Trophoblast cell (in vitro differentiated cells and primary cell): ENCODE measurements at regions not wholly inside any gene's neighbourhood (a gene's known extent, or its start where the extent isn't known, plus 50 kb on each side); places are given as distances from the start of the nearest gene placed in this dataset.

Source experiments
- DNase-seq, 2 donors: peaks; one replicate each; pipeline ENCODE4 v3.0.0-alpha.2; 2016
- H2AFZ ChIP-seq: 2 replicates; pipeline ENCODE4 v1.6.1; 2013; ENCODE audit warnings: low read length, moderate library complexity, mild to moderate bottlenecking; ENCODE audit not compliant: insufficient read depth, poor library complexity
- H2AK5ac ChIP-seq: 2 replicates; pipeline ENCODE4 v1.6.1; 2013; ENCODE audit warnings: mild to moderate bottlenecking, low read length
- H2BK120ac ChIP-seq: 2 replicates; pipeline ENCODE4 v1.6.1; 2013; ENCODE audit warnings: low read length, mild to moderate bottlenecking, moderate library complexity; ENCODE audit not compliant: insufficient read depth, poor library complexity
- H2BK12ac ChIP-seq: 2 replicates; pipeline ENCODE4 v1.6.1; 2013; ENCODE audit warnings: mild to moderate bottlenecking, low read length, moderate library complexity
- H2BK5ac ChIP-seq: 2 replicates; pipeline ENCODE4 v1.6.1; 2013; ENCODE audit warnings: low read length, low read depth, moderate library complexity, mild to moderate bottlenecking; ENCODE audit not compliant: poor library complexity
- H3K14ac ChIP-seq: 2 replicates; pipeline ENCODE4 v1.6.1; 2013; ENCODE audit warnings: mild to moderate bottlenecking, low read length
- H3K18ac ChIP-seq: 2 replicates; pipeline ENCODE4 v1.6.1; 2013; ENCODE audit warnings: mild to moderate bottlenecking, low read length
- H3K23ac ChIP-seq: 2 replicates; pipeline ENCODE4 v1.6.1; 2013; ENCODE audit warnings: low read length
- H3K27ac ChIP-seq: 2 replicates; pipeline ENCODE4 v1.5.1; 2013; ENCODE audit warnings: low read depth, mild to moderate bottlenecking, inconsistent platforms, low read length, moderate library complexity
- H3K27me3 ChIP-seq: 2 replicates; pipeline ENCODE4 v1.6.1; 2013; ENCODE audit warnings: inconsistent platforms, mild to moderate bottlenecking, low read length, moderate library complexity; ENCODE audit not compliant: insufficient read depth
- H3K36me3 ChIP-seq, 2 experiments: 1 replicate in 1 of 2; 2 replicates in 1 of 2; pipeline ENCODE4 v1.6.1; 2013; ENCODE audit warnings: low read length in 2 of 2, mild to moderate bottlenecking in 2 of 2, moderate library complexity in 1 of 2; ENCODE audit not compliant: insufficient read depth in 2 of 2, control insufficient read depth in 1 of 2
- H3K4ac ChIP-seq: 2 replicates; pipeline ENCODE4 v1.6.1; 2013; ENCODE audit warnings: low read depth, mild to moderate bottlenecking, low read length, moderate library complexity
- H3K4me1 ChIP-seq, 2 experiments: 1 replicate in 1 of 2; 2 replicates in 1 of 2; pipeline ENCODE4 v1.6.1; 2013; ENCODE audit warnings: low read length in 2 of 2, mild to moderate bottlenecking in 2 of 2, moderate library complexity in 1 of 2; ENCODE audit not compliant: insufficient read depth in 2 of 2, control insufficient read depth in 1 of 2
- H3K4me2 ChIP-seq: 2 replicates; pipeline ENCODE4 v1.6.1; 2013; ENCODE audit warnings: inconsistent platforms, mild to moderate bottlenecking, low read length, moderate library complexity
- H3K4me3 ChIP-seq: 2 replicates; pipeline ENCODE4 v1.5.1; 2013; ENCODE audit warnings: mild to moderate bottlenecking, low read depth, low read length, inconsistent platforms
- H3K79me1 ChIP-seq: one replicate; pipeline ENCODE4 v1.6.1; 2013; ENCODE audit warnings: low read length
- H3K79me2 ChIP-seq: 2 replicates; pipeline ENCODE4 v1.6.1; 2013; ENCODE audit warnings: low read length, mild to moderate bottlenecking; ENCODE audit not compliant: control insufficient read depth, insufficient read depth, poor library complexity
- H3K9ac ChIP-seq: 2 replicates; pipeline ENCODE4 v1.6.1; 2013; ENCODE audit warnings: mild to moderate bottlenecking, low read length
- H3K9me3 ChIP-seq: 2 replicates; pipeline ENCODE4 v1.6.1; 2013; ENCODE audit warnings: low read depth, mild to moderate bottlenecking, control low read depth, inconsistent platforms, low read length; ENCODE audit not compliant: insufficient read depth
- H4K12ac ChIP-seq: 2 replicates; pipeline ENCODE4 v1.6.1; 2013; ENCODE audit warnings: low read depth, mild to moderate bottlenecking, low read length, moderate library complexity
- H4K8ac ChIP-seq: 2 replicates; pipeline ENCODE4 v1.6.1; 2013; ENCODE audit warnings: low read depth, mild to moderate bottlenecking, low read length, moderate library complexity
- H4K91ac ChIP-seq: one replicate; pipeline ENCODE4 v1.6.1; 2013; ENCODE audit warnings: low read depth, mild to moderate bottlenecking, low read length, moderate library complexity
- WGBS: extraction: QIAGEN DNeasy Blood & Tissue Kit; methylation state at CpG from one replicate; pipeline ENCODE4 v1.1.7; 2013; ENCODE audit warnings: missing lambda C conversion rate; ENCODE audit not compliant: insufficient read length, insufficient coverage; ENCODE audit errors: extremely low coverage; 5-methylcytosine and 5-hydroxymethylcytosine counted together

DNA sequence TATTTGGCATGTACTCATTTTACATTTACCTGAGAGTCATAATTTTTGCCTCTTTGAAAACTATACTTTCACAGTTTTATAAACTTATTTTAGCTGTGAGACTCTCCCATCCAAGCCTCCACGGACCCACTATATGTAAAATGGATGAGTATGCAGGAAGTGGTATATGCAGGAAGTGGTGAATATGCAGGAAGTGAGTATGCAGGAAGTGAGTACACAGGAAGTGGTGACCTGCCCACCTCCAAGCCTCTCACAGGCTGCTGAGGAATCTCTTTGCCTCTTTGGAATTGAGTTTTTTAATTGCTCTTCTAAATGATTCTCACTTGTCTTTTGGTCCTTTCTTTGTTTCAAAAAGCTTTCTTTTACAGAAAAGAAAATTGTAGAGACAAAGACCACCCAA, 85.2 kb downstream of the KBTBD8 start:
- no peaks in the 10 kb centered on the region for H3K79me2 ChIP-seq
- H3K18ac ChIP-seq = no peak overlapping the region
- no peak overlapping the region for H2AK5ac ChIP-seq
- no peak overlapping the region for H2AFZ ChIP-seq
- DNase-seq = no peak
- no peak overlapping the region for H4K8ac ChIP-seq
- H3K23ac ChIP-seq = no peak overlapping the region
- no peak overlapping the region for H2BK120ac ChIP-seq
- H3K27ac ChIP-seq = no peak overlapping the region
- H3K9me3 ChIP-seq = no peaks in the 10 kb centered on the region
- no peak overlapping the region for H3K4ac ChIP-seq
- no peak overlapping the region for H3K4me3 ChIP-seq
- no peak overlapping the region for H4K91ac ChIP-seq
- no peak overlapping the region for H3K9ac ChIP-seq
- peaks cover 0 to 1% of the 10 kb centered on the region in 2 experiments for H3K36me3 ChIP-seq
- no peak overlapping the region for H3K4me2 ChIP-seq
- H3K4me1 ChIP-seq = no peaks in the 10 kb centered on the region
- H3K14ac ChIP-seq = no peak overlapping the region
- no peak overlapping the region for H2BK12ac ChIP-seq
- no peak overlapping the region for H4K12ac ChIP-seq
- no peaks in the 10 kb centered on the region for H3K27me3 ChIP-seq
- no CpG with 5 or more reads among the region's 1 CpG for WGBS
- no peaks in the 10 kb centered on the region for H3K79me1 ChIP-seq
- no peak overlapping the region for H2BK5ac ChIP-seq

DNA sequence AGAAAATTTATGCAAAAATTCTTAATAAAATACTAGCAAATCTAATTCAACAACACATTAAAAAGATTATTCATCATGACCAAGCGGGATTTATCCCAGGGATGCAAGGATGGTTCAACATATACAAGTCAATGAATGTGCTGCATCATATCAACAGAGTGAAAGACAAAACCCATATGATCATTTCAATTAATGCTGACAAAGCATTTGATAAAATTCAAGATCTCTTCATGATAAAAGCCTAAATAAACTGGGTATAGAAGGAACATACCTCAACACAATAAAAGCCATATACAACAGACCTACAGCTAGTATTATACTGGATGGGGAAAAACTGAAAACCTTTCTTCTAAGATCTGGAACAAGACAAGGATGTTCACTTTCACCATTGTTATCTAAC, 89.7 kb downstream of the KBTBD8 start:
- H3K9me3 ChIP-seq = no peaks in the 10 kb centered on the region
- H2BK120ac ChIP-seq = no peak overlapping the region
- no peak overlapping the region for H3K4ac ChIP-seq
- H3K79me2 ChIP-seq = no peaks in the 10 kb centered on the region
- no peak overlapping the region for H3K18ac ChIP-seq
- H3K4me1 ChIP-seq = no peaks in the 10 kb centered on the region
- H4K8ac ChIP-seq = no peak overlapping the region
- H3K4me2 ChIP-seq = no peak overlapping the region
- DNase-seq = no peak
- no peak overlapping the region for H3K27ac ChIP-seq
- no peak overlapping the region for H3K23ac ChIP-seq
- no peak overlapping the region for H4K91ac ChIP-seq
- no peaks in the 10 kb centered on the region for H3K27me3 ChIP-seq
- WGBS = no CpG with 5 or more reads among the region's 1 CpG
- no peak overlapping the region for H2AK5ac ChIP-seq
- H3K36me3 ChIP-seq = peaks cover 0 to 1% of the 10 kb centered on the region in 2 experiments
- H3K4me3 ChIP-seq = no peak overlapping the region
- no peaks in the 10 kb centered on the region for H3K79me1 ChIP-seq
- H3K14ac ChIP-seq = no peak overlapping the region
- H2BK12ac ChIP-seq = no peak overlapping the region
- no peak overlapping the region for H3K9ac ChIP-seq
- no peak overlapping the region for H4K12ac ChIP-seq
- H2AFZ ChIP-seq = no peak overlapping the region
- H2BK5ac ChIP-seq = no peak overlapping the region

DNA sequence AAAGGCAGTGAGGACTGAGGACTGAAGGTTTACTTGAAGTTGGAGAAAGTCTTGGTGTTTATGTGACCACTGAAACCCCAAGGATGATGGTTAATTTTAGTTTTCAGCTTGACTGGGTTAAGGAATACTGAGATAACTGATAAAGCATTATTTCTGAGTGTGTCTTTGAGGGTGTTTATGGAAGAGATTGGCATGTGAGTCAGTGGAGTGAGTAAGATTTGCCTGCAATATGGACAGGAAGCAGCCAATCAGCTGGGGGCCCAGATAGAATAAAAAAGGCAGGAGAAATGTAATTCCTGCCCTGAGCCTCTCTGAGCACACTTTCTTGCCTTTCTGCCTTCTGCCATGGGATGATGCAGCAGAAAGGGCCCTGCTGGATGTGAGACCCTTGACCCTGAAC, 92.4 kb downstream of the KBTBD8 start:
- Histone ChIP-seq H2BK12ac (no peak overlapping the region), H3K79me1 (no peaks in the 10 kb centered on the region), H3K36me3 (no peaks in the 10 kb centered on the region), H2AFZ (no peak overlapping the region), H3K4ac (no peak overlapping the region), H3K23ac (no peak overlapping the region), H3K18ac (no peak overlapping the region), H3K9ac (no peak overlapping the region), H2BK5ac (no peak overlapping the region), H4K91ac (no peak overlapping the region), H4K12ac (no peak overlapping the region), H3K4me1 (no peaks in the 10 kb centered on the region), H3K14ac (no peak overlapping the region), H2BK120ac (no peak overlapping the region), H2AK5ac (no peak overlapping the region), H3K27ac (no peak overlapping the region), H3K27me3 (no peaks in the 10 kb centered on the region), H3K79me2 (no peaks in the 10 kb centered on the region), H3K4me2 (no peak overlapping the region), H4K8ac (no peak overlapping the region), H3K9me3 (no peaks in the 10 kb centered on the region), H3K4me3 (no peak overlapping the region)
- no peak for DNase-seq

DNA sequence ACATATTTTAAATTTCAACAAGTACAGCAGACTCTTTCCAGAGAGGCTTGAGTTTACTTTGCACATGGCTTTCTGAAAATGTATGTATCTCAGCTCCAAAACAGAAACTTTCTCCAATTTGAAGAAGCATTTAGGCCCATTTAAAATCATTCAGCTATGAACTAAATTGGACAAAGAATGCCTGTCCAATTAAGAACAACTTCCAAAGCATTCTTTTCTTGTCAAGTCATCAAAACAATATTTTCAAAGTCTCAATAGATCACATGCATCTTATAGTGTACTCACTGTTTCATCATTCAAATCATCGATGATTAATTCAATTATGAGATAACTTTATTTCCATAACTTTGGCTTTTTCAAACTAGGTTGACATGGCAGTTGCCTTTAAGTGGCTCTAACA, 95.2 kb downstream of the KBTBD8 start:
- no peak overlapping the region for H2AFZ ChIP-seq
- H3K23ac ChIP-seq = no peak overlapping the region

More for the DNA sequence above, 95.2 kb downstream of the KBTBD8 start:
- H3K14ac ChIP-seq = no peak overlapping the region
- no peaks in the 10 kb centered on the region for H3K79me1 ChIP-seq
- H4K8ac ChIP-seq = no peak overlapping the region
- WGBS = no CpG with 5 or more reads among the region's 1 CpG
- H3K9me3 ChIP-seq = no peaks in the 10 kb centered on the region
- no peak for DNase-seq
- no peak overlapping the region for H3K9ac ChIP-seq
- H2AK5ac ChIP-seq = no peak overlapping the region
- H3K79me2 ChIP-seq = no peaks in the 10 kb centered on the region
- H3K18ac ChIP-seq = no peak overlapping the region
- no peak overlapping the region for H2BK120ac ChIP-seq
- H3K4ac ChIP-seq = no peak overlapping the region
- H3K4me2 ChIP-seq = no peak overlapping the region
- H3K27ac ChIP-seq = no peak overlapping the region
- no peak overlapping the region for H2BK5ac ChIP-seq
- H3K4me3 ChIP-seq = no peak overlapping the region
- H3K27me3 ChIP-seq = no peaks in the 10 kb centered on the region
- no peaks in the 10 kb centered on the region for H3K36me3 ChIP-seq
- H4K91ac ChIP-seq = no peak overlapping the region
- no peak overlapping the region for H4K12ac ChIP-seq
- no peak overlapping the region for H2BK12ac ChIP-seq
- no peaks in the 10 kb centered on the region for H3K4me1 ChIP-seq
